ENCODE measurements at regions not wholly inside any gene's neighbourhood (a gene's known extent, or its start where the extent isn't known, plus 50 kb on each side); places are given as distances from the start of the nearest gene placed in this dataset.

DNA sequence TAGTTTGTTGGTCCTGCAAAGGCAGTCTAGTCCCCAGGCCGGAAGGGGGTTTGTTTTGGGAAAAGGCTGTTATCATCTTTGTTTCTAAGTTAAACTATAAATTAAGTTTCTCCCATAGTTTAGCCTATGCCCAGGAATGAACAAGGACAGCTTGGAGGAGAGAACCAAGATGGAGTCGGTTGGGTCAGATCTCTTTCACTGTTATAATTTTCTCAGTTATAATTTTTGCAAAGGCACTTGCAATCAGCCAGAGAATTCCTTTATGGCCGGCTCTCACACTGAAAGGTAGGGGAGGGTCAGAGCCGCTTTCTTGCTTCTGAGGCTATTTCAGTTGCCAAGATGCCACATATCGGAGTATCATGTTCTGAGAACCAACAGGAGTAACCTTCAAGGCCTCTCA is 59.2 kb upstream of the ATF7IP2 start:
- TF ChIP-seq, protein P1, sequence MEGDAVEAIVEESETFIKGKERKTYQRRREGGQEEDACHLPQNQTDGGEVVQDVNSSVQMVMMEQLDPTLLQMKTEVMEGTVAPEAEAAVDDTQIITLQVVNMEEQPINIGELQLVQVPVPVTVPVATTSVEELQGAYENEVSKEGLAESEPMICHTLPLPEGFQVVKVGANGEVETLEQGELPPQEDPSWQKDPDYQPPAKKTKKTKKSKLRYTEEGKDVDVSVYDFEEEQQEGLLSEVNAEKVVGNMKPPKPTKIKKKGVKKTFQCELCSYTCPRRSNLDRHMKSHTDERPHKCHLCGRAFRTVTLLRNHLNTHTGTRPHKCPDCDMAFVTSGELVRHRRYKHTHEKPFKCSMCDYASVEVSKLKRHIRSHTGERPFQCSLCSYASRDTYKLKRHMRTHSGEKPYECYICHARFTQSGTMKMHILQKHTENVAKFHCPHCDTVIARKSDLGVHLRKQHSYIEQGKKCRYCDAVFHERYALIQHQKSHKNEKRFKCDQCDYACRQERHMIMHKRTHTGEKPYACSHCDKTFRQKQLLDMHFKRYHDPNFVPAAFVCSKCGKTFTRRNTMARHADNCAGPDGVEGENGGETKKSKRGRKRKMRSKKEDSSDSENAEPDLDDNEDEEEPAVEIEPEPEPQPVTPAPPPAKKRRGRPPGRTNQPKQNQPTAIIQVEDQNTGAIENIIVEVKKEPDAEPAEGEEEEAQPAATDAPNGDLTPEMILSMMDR (IDR thresholded peaks at IDR 0.05), result no peak
- TF ChIP-seq POLR2A (IDR thresholded peaks at IDR 0.05) (no peak), POLR2AphosphoS5 (IDR thresholded peaks at IDR 0.05) (no peak), EP300 (IDR thresholded peaks at IDR 0.05; ENCODE audit: low read depth) (no peak)

Measured in transverse colon (tissue), 4 donors.